ENCODE measurements at regions not wholly inside any gene's neighbourhood (a gene's known extent, or its start where the extent isn't known, plus 50 kb on each side); places are given as distances from the start of the nearest gene placed in this dataset.

GRCh38 chr2:158043181-158043948 is 58.3 kb upstream of the UPP2 start:
- no peak overlapping the region for H3K27ac ChIP-seq (ENCODE audit: insufficient read depth, low read depth, low read length)
- FAIRE-seq: no peak
- peaks cover 4 to 9% of the 10 kb centered on the region in 2 experiments for H3K27me3 ChIP-seq (ENCODE audit: control insufficient read depth in 2 of 2, insufficient read depth in 2 of 2, low read length in 2 of 2)
- POLR2A ChIA-PET: no interaction called here
- intact Hi-C loops (cut with micrococcal nuclease) (no loop called here), dilution Hi-C loops (cut with MboI; ENCODE audit: extremely low pct_ligation_motif_present, low sequenced_read_pairs) (no loop called here)
- no peaks in the 10 kb centered on the region for H3K79me2 ChIP-seq (ENCODE audit: control insufficient read depth, insufficient read depth, low read length)
- no TSS peak for BruUV-seq (replicated peaks)
- TF ChIP-seq, protein P1, sequence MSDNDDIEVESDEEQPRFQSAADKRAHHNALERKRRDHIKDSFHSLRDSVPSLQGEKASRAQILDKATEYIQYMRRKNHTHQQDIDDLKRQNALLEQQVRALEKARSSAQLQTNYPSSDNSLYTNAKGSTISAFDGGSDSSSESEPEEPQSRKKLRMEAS (IDR thresholded peaks at IDR 0.05; ENCODE audit: insufficient read depth, insufficient read length): no peak
- TF ChIP-seq GATA2 (IDR thresholded peaks at IDR 0.05; ENCODE audit: insufficient read depth, insufficient read length, low read depth, low read length): no peak
- TF ChIP-seq FOS (IDR thresholded peaks at IDR 0.05; ENCODE audit: borderline replicate concordance, insufficient read depth, low read length): no peak
- TF ChIP-seq MYC (IDR thresholded peaks at IDR 0.05; ENCODE audit: low read depth, low read length): no peak
- no peak for TF ChIP-seq POLR2A (IDR thresholded peaks at IDR 0.05; ENCODE audit: low read depth, low read length)
- no peak for TF ChIP-seq POLR2AphosphoS5 (IDR thresholded peaks at IDR 0.05; ENCODE audit: insufficient read depth, low read depth, low read length)
- H3K9me1 ChIP-seq (replicated peaks; ENCODE audit: control insufficient read depth, extremely low read depth, insufficient read depth, low read length): no peaks in the 10 kb centered on the region
- DNase-seq (ENCODE audit: low read depth, low spot score): no peak
- no peaks in the 10 kb centered on the region for H3K4me1 ChIP-seq (ENCODE audit: control insufficient read depth, extremely low read depth, insufficient read depth, low read length)
- H3K36me3 ChIP-seq (ENCODE audit: control insufficient read depth in 2 of 2, extremely low read depth in 1 of 2, insufficient read depth in 2 of 2, low read length in 2 of 2): no peaks in the 10 kb centered on the region
- H3K4me2 ChIP-seq (ENCODE audit: insufficient read depth, low read length): no peak overlapping the region
- no peak overlapping the region for H3K9ac ChIP-seq (replicated peaks; ENCODE audit: extremely low read depth, insufficient read depth, low read length)
- H2AFZ ChIP-seq (ENCODE audit: low read depth, low read length): no peak overlapping the region
- H3K9me3 ChIP-seq (replicated peaks; ENCODE audit: control insufficient read depth, insufficient read depth, low read length): no peaks in the 10 kb centered on the region
- H4K20me1 ChIP-seq (replicated peaks; ENCODE audit: control insufficient read depth, extremely low read depth, insufficient read depth, low read length): no peaks in the 10 kb centered on the region
- H3K4me3 ChIP-seq (replicated peaks in 1 of 3; ENCODE audit: insufficient read depth in 1 of 3, low read depth in 1 of 3, low read length in 3 of 3): no peak overlapping the region
- CTCF ChIA-PET: interaction anchor here (0.9 kb wide), 1 partner anchor 19 kb away, joined by 5 read pairs; no protein-coding TSS in a partner anchor

GRCh38 chr2:158042666-158043065 is 59.0 kb upstream of the UPP2 start:
- Histone ChIP-seq H3K9ac (replicated peaks; ENCODE audit: extremely low read depth, insufficient read depth, low read length) (no peak overlapping the region), H3K9me1 (replicated peaks; ENCODE audit: control insufficient read depth, extremely low read depth, insufficient read depth, low read length) (no peaks in the 10 kb centered on the region), H3K4me2 (ENCODE audit: insufficient read depth, low read length) (no peak overlapping the region), H3K9me3 (replicated peaks; ENCODE audit: control insufficient read depth, insufficient read depth, low read length) (no peaks in the 10 kb centered on the region), H3K4me1 (ENCODE audit: control insufficient read depth, extremely low read depth, insufficient read depth, low read length) (no peaks in the 10 kb centered on the region), H4K20me1 (replicated peaks; ENCODE audit: control insufficient read depth, extremely low read depth, insufficient read depth, low read length) (no peaks in the 10 kb centered on the region), H2AFZ (ENCODE audit: low read depth, low read length) (no peak overlapping the region), H3K27me3 (ENCODE audit: control insufficient read depth in 2 of 2, insufficient read depth in 2 of 2, low read length in 2 of 2) (peaks cover 4 to 9% of the 10 kb centered on the region in 2 experiments), H3K36me3 (ENCODE audit: control insufficient read depth in 2 of 2, extremely low read depth in 1 of 2, insufficient read depth in 2 of 2, low read length in 2 of 2) (no peaks in the 10 kb centered on the region), H3K79me2 (ENCODE audit: control insufficient read depth, insufficient read depth, low read length) (no peaks in the 10 kb centered on the region), H3K4me3 (replicated peaks in 1 of 3; ENCODE audit: insufficient read depth in 1 of 3, low read depth in 1 of 3, low read length in 3 of 3) (no peak overlapping the region), H3K27ac (ENCODE audit: insufficient read depth, low read depth, low read length) (no peak overlapping the region)
- ChIA-PET CTCF (interaction anchor here (0.9 kb wide), 1 partner anchor 18 kb away, joined by 5 read pairs; no protein-coding TSS in a partner anchor), POLR2A (no interaction called here)
- FAIRE-seq (no peak), DNase-seq (ENCODE audit: low read depth, low spot score) (no peak)
- intact Hi-C loops (cut with micrococcal nuclease) (no loop called here), dilution Hi-C loops (cut with MboI; ENCODE audit: extremely low pct_ligation_motif_present, low sequenced_read_pairs) (no loop called here)
- BruUV-seq (replicated peaks): no TSS peak
- TF ChIP-seq FOS (IDR thresholded peaks at IDR 0.05; ENCODE audit: borderline replicate concordance, insufficient read depth, low read length) (no peak), MYC (IDR thresholded peaks at IDR 0.05; ENCODE audit: low read depth, low read length) (no peak), POLR2A (IDR thresholded peaks at IDR 0.05; ENCODE audit: low read depth, low read length) (no peak), POLR2AphosphoS5 (IDR thresholded peaks at IDR 0.05; ENCODE audit: insufficient read depth, low read depth, low read length) (no peak)
- TF ChIP-seq, protein P2, sequence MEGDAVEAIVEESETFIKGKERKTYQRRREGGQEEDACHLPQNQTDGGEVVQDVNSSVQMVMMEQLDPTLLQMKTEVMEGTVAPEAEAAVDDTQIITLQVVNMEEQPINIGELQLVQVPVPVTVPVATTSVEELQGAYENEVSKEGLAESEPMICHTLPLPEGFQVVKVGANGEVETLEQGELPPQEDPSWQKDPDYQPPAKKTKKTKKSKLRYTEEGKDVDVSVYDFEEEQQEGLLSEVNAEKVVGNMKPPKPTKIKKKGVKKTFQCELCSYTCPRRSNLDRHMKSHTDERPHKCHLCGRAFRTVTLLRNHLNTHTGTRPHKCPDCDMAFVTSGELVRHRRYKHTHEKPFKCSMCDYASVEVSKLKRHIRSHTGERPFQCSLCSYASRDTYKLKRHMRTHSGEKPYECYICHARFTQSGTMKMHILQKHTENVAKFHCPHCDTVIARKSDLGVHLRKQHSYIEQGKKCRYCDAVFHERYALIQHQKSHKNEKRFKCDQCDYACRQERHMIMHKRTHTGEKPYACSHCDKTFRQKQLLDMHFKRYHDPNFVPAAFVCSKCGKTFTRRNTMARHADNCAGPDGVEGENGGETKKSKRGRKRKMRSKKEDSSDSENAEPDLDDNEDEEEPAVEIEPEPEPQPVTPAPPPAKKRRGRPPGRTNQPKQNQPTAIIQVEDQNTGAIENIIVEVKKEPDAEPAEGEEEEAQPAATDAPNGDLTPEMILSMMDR (IDR thresholded peaks at IDR 0.05; ENCODE audit: extremely low read depth in 1 of 2, insufficient read depth in 1 of 2, low read depth in 1 of 2, low read length in 2 of 2): no peak

All from endothelial cell of umbilical vein (primary cell).